ENCODE measurements at regions not wholly inside any gene's neighbourhood (a gene's known extent, or its start where the extent isn't known, plus 50 kb on each side); places are given as distances from the start of the nearest gene placed in this dataset.

DNA sequence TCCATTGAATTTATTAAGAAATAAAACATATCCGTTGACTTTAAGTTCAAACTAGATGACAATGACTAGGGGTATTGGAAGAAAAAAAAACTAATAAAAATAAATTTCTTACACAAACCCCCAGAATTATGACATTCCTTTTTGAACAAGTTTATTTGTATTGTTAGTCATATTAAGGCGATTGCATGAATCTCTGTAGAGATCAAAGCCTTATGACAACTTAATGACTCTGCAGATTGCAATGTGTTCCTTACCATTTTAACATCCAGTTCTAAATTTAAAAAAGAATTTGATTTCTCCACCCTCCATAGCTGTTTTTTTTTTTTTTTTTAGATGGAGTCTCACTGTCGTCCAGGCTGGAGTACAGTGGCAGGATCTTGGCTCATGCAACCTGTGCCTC is 189.8 kb upstream of the CEP162 start:
- H3K27ac ChIP-seq, result no peak overlapping the region
- H3K9me3 ChIP-seq, result no peaks in the 10 kb centered on the region
- H3K4me1 ChIP-seq, result no peaks in the 10 kb centered on the region
- H3K36me3 ChIP-seq, result no peaks in the 10 kb centered on the region
- peaks cover 2% of the 10 kb centered on the region for H3K27me3 ChIP-seq
- intact Hi-C loops (cut with DNase I; ENCODE audit: low total_unique reads), result no loop called here
- in situ Hi-C loops (cut with MboI; ENCODE audit: low pct_ligation_motif_present in 1 of 4, low pct_unique_long_range_greater_than_20kb in 1 of 4, low sequenced_read_pairs in 3 of 4), result loop anchor here in 1 of 4 donors (25.0 kb wide), 1 partner anchor 895 kb away; no protein-coding TSS in a partner anchor
- DNase-seq, result no peak
- no peak overlapping the region for H3K4me3 ChIP-seq
- TF ChIP-seq, protein P1, sequence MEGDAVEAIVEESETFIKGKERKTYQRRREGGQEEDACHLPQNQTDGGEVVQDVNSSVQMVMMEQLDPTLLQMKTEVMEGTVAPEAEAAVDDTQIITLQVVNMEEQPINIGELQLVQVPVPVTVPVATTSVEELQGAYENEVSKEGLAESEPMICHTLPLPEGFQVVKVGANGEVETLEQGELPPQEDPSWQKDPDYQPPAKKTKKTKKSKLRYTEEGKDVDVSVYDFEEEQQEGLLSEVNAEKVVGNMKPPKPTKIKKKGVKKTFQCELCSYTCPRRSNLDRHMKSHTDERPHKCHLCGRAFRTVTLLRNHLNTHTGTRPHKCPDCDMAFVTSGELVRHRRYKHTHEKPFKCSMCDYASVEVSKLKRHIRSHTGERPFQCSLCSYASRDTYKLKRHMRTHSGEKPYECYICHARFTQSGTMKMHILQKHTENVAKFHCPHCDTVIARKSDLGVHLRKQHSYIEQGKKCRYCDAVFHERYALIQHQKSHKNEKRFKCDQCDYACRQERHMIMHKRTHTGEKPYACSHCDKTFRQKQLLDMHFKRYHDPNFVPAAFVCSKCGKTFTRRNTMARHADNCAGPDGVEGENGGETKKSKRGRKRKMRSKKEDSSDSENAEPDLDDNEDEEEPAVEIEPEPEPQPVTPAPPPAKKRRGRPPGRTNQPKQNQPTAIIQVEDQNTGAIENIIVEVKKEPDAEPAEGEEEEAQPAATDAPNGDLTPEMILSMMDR (IDR thresholded peaks at IDR 0.05), result no peak
- TF ChIP-seq POLR2AphosphoS5 (IDR thresholded peaks at IDR 0.05), result no peak
- no peak for TF ChIP-seq EP300 (IDR thresholded peaks at IDR 0.05; ENCODE audit: low read depth)
- no peak for TF ChIP-seq POLR2A (IDR thresholded peaks at IDR 0.05)
- 64 to 88% methylated on average over 2 to 3 of the region's 3 CpGs for WGBS, 2 donors (ENCODE audit: low coverage in 1 of 2)

DNA sequence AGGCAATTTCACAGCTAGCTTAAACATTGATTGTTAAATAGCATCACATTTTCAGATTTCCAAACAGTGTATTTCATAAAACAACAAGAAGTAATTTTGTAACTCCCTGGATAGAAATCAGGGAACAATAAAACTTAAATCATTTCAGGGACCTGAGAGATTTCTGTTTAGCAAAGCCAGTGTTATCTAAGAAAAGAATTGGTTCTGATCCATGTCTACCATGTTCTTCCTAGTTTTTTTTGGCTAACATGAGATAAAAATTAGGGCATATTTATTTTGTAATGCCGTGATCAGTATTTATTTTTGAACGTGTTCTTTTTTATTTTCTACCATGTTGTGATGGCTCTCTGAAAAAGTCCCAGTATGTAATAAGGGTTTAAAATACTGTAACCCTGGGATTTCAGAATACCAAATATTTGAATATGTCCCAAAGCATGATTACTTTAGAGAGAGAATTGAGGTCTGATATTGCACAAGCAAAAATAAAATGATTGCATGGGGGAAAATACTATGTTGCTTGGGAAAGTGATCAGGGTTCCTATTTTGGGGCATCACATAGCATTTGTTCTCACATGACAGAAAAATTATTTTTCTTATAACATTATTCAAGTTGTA is 188.7 kb upstream of the CEP162 start:
- no peak for DNase-seq
- in situ Hi-C loops (cut with MboI; ENCODE audit: low pct_ligation_motif_present in 1 of 4, low pct_unique_long_range_greater_than_20kb in 1 of 4, low sequenced_read_pairs in 3 of 4), result loop anchor here in 1 of 4 donors (25.0 kb wide), 1 partner anchor 896 kb away; no protein-coding TSS in a partner anchor
- H3K4me1 ChIP-seq, result no peaks in the 10 kb centered on the region
- intact Hi-C loops (cut with DNase I; ENCODE audit: low total_unique reads), result no loop called here
- H3K36me3 ChIP-seq, result no peaks in the 10 kb centered on the region
- H3K9me3 ChIP-seq, result no peaks in the 10 kb centered on the region
- TF ChIP-seq POLR2AphosphoS5 (IDR thresholded peaks at IDR 0.05) (no peak), POLR2A (IDR thresholded peaks at IDR 0.05) (no peak), EP300 (IDR thresholded peaks at IDR 0.05; ENCODE audit: low read depth) (no peak)
- TF ChIP-seq, protein P1 (IDR thresholded peaks at IDR 0.05), result no peak
- H3K27me3 ChIP-seq, result no peaks in the 10 kb centered on the region
- WGBS, 2 donors (ENCODE audit: low coverage in 1 of 2), result 70 to 79% methylated on average over 2 of the region's 2 CpGs
- no peak overlapping the region for H3K27ac ChIP-seq
- no peak overlapping the region for H3K4me3 ChIP-seq

GRCh38 chr6:84415517-84415916 is 188.1 kb upstream of the CEP162 start:
- no peaks in the 10 kb centered on the region for H3K27me3 ChIP-seq
- H3K4me3 ChIP-seq, result no peak overlapping the region
- no peak for DNase-seq
- no peaks in the 10 kb centered on the region for H3K36me3 ChIP-seq
- no peaks in the 10 kb centered on the region for H3K9me3 ChIP-seq
- intact Hi-C loops (cut with DNase I; ENCODE audit: low total_unique reads) (no loop called here), in situ Hi-C loops (cut with MboI; ENCODE audit: low pct_ligation_motif_present in 1 of 4, low pct_unique_long_range_greater_than_20kb in 1 of 4, low sequenced_read_pairs in 3 of 4) (loop anchor here in 1 of 4 donors (25.0 kb wide), 1 partner anchor 897 kb away; no protein-coding TSS in a partner anchor)
- H3K4me1 ChIP-seq, result no peaks in the 10 kb centered on the region
- no peak for TF ChIP-seq POLR2A (IDR thresholded peaks at IDR 0.05)
- TF ChIP-seq, protein P1 (IDR thresholded peaks at IDR 0.05), result no peak
- TF ChIP-seq POLR2AphosphoS5 (IDR thresholded peaks at IDR 0.05), result no peak
- TF ChIP-seq EP300 (IDR thresholded peaks at IDR 0.05; ENCODE audit: low read depth), result no peak
- WGBS, 2 donors (ENCODE audit: low coverage in 1 of 2), result 61 to 70% methylated on average over 6 of the region's 6 CpGs
- H3K27ac ChIP-seq, result no peak overlapping the region

GRCh38 chr6:84415068-84415467 is 187.6 kb upstream of the CEP162 start:
- Histone ChIP-seq H3K4me1 (no peaks in the 10 kb centered on the region), H3K36me3 (no peaks in the 10 kb centered on the region), H3K4me3 (no peak overlapping the region), H3K27me3 (no peaks in the 10 kb centered on the region), H3K27ac (no peak overlapping the region), H3K9me3 (no peaks in the 10 kb centered on the region)
- no peak for DNase-seq
- TF ChIP-seq POLR2AphosphoS5 (IDR thresholded peaks at IDR 0.05) (no peak), EP300 (IDR thresholded peaks at IDR 0.05; ENCODE audit: low read depth) (no peak)
- in situ Hi-C loops (cut with MboI; ENCODE audit: low pct_ligation_motif_present in 1 of 4, low pct_unique_long_range_greater_than_20kb in 1 of 4, low sequenced_read_pairs in 3 of 4), result loop anchor here in 1 of 4 donors (25.0 kb wide), 1 partner anchor 897 kb away; no protein-coding TSS in a partner anchor
- WGBS, 2 donors (ENCODE audit: low coverage in 1 of 2), result 68 to 69% methylated on average over 2 of the region's 2 CpGs
- intact Hi-C loops (cut with DNase I; ENCODE audit: low total_unique reads), result no loop called here
